ENCODE measurements at regions not wholly inside any gene's neighbourhood (a gene's known extent, or its start where the extent isn't known, plus 50 kb on each side); places are given as distances from the start of the nearest gene placed in this dataset.

DNA sequence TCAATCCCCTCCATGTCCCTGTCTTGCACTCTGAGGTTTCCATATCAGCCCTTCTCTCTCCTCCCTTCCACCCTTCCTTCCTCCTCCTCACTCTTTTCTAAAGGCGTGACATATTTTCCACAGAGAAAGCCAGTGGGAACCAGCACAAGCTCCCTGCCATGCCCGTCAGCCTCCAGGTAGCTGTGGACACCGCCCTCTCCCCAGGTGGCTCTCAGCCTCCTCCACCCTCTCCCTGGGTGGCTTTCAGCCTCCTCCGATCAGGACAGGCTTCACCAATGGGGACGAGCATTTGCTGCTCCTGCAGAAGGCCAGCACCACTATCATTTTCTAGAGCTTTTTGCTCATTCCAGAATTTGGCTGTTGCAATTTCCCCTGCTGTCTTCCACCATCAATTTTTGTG, 236.6 kb downstream of the GADD45G start:
- no peaks in the 10 kb centered on the region for H3K27me3 ChIP-seq (ENCODE audit: control insufficient read depth in 2 of 2, insufficient read depth in 2 of 2, low read length in 2 of 2)
- peaks cover 9 to 21% of the 10 kb centered on the region in 2 donors for H3K4me1 ChIP-seq (ENCODE audit: control insufficient read depth in 2 of 2, insufficient read depth in 2 of 2, low read length in 2 of 2)
- H3K27ac ChIP-seq (ENCODE audit: low read depth in 2 of 2, low read length in 2 of 2), result no peak overlapping the region
- no peak overlapping the region for H3K9ac ChIP-seq (ENCODE audit: low read depth in 1 of 2, low read length in 2 of 2)
- H3K4me3 ChIP-seq (ENCODE audit: low read length in 2 of 2), result no peak overlapping the region
- no peaks in the 10 kb centered on the region for H3K36me3 ChIP-seq (ENCODE audit: control insufficient read depth in 2 of 2, insufficient read depth in 2 of 2, low read length in 2 of 2)
- no peaks in the 10 kb centered on the region for H3K9me3 ChIP-seq (ENCODE audit: control insufficient read depth in 2 of 2, low read length in 2 of 2)

DNA sequence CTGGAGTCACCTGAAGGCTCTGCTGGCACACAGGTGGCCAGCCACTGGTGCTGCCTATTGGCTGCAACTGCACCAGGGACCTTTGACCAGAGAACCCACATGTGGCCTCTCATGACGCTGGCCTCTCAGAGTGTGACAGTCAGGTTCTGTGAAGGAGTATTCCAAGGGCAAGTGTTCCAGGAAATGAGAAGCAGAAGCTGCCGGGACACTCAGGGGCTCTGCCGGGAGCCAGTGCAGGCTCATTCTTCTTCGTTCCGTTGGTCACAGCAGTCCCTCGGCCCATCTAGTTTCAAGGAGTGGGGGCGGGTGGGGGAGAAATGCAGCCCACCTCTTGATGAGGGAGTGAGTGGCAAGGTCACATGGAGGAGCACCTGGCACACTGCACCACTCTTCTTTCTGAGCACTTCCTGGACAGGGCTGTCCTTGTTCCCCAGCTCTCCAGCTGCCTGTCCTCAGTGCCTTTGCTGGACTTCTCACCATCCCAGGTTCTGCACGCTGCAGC, 237.5 kb downstream of the GADD45G start:
- Histone ChIP-seq H3K9ac (ENCODE audit: low read depth in 1 of 2, low read length in 2 of 2) (no peak overlapping the region), H3K36me3 (ENCODE audit: control insufficient read depth in 2 of 2, insufficient read depth in 2 of 2, low read length in 2 of 2) (no peaks in the 10 kb centered on the region), H3K27ac (ENCODE audit: low read depth in 2 of 2, low read length in 2 of 2) (peak overlapping the region; percentile 24 to 34), H3K4me1 (ENCODE audit: control insufficient read depth in 2 of 2, insufficient read depth in 2 of 2, low read length in 2 of 2) (peaks cover 9 to 21% of the 10 kb centered on the region in 2 donors), H3K4me3 (ENCODE audit: low read length in 2 of 2) (peak overlapping the region; percentile 16 to 25), H3K9me3 (ENCODE audit: control insufficient read depth in 2 of 2, low read length in 2 of 2) (no peaks in the 10 kb centered on the region), H3K27me3 (ENCODE audit: control insufficient read depth in 2 of 2, insufficient read depth in 2 of 2, low read length in 2 of 2) (no peaks in the 10 kb centered on the region)

- Histone ChIP-seq H3K4me1 (ENCODE audit: control insufficient read depth in 2 of 2, insufficient read depth in 2 of 2, low read length in 2 of 2) (peaks cover 9 to 21% of the 10 kb centered on the region in 2 donors), H3K36me3 (ENCODE audit: control insufficient read depth in 2 of 2, insufficient read depth in 2 of 2, low read length in 2 of 2) (no peaks in the 10 kb centered on the region), H3K27ac (ENCODE audit: low read depth in 2 of 2, low read length in 2 of 2) (no peak overlapping the region), H3K9ac (ENCODE audit: low read depth in 1 of 2, low read length in 2 of 2) (no peak overlapping the region), H3K27me3 (ENCODE audit: control insufficient read depth in 2 of 2, insufficient read depth in 2 of 2, low read length in 2 of 2) (no peaks in the 10 kb centered on the region), H3K4me3 (ENCODE audit: low read length in 2 of 2) (no peak overlapping the region), H3K9me3 (ENCODE audit: control insufficient read depth in 2 of 2, low read length in 2 of 2) (no peaks in the 10 kb centered on the region)
These were observed 238.3 kb downstream of the GADD45G start for GRCh38 chr9:89843074-89843473.

GRCh38 chr9:89843591-89843990, 238.8 kb downstream of the GADD45G start:
- H3K4me1 ChIP-seq (ENCODE audit: control insufficient read depth in 2 of 2, insufficient read depth in 2 of 2, low read length in 2 of 2), result peaks cover 9 to 21% of the 10 kb centered on the region in 2 donors
- H3K36me3 ChIP-seq (ENCODE audit: control insufficient read depth in 2 of 2, insufficient read depth in 2 of 2, low read length in 2 of 2), result no peaks in the 10 kb centered on the region
- no peak overlapping the region for H3K4me3 ChIP-seq (ENCODE audit: low read length in 2 of 2)
- H3K9me3 ChIP-seq (ENCODE audit: control insufficient read depth in 2 of 2, low read length in 2 of 2), result no peaks in the 10 kb centered on the region
- no peak overlapping the region for H3K9ac ChIP-seq (ENCODE audit: low read depth in 1 of 2, low read length in 2 of 2)
- no peaks in the 10 kb centered on the region for H3K27me3 ChIP-seq (ENCODE audit: control insufficient read depth in 2 of 2, insufficient read depth in 2 of 2, low read length in 2 of 2)
- H3K27ac ChIP-seq (ENCODE audit: low read depth in 2 of 2, low read length in 2 of 2), result no peak overlapping the region

GRCh38 chr9:89844075-89844474, 239.3 kb downstream of the GADD45G start:
- Histone ChIP-seq H3K4me1 (ENCODE audit: control insufficient read depth in 2 of 2, insufficient read depth in 2 of 2, low read length in 2 of 2) (peaks cover 8 to 19% of the 10 kb centered on the region in 2 donors), H3K4me3 (ENCODE audit: low read length in 2 of 2) (no peak overlapping the region), H3K9ac (ENCODE audit: low read depth in 1 of 2, low read length in 2 of 2) (no peak overlapping the region), H3K9me3 (ENCODE audit: control insufficient read depth in 2 of 2, low read length in 2 of 2) (no peaks in the 10 kb centered on the region), H3K27ac (ENCODE audit: low read depth in 2 of 2, low read length in 2 of 2) (peak overlapping the region in 1 of 2 donors; percentile 43), H3K36me3 (ENCODE audit: control insufficient read depth in 2 of 2, insufficient read depth in 2 of 2, low read length in 2 of 2) (no peaks in the 10 kb centered on the region), H3K27me3 (ENCODE audit: control insufficient read depth in 2 of 2, insufficient read depth in 2 of 2, low read length in 2 of 2) (no peaks in the 10 kb centered on the region)

DNA sequence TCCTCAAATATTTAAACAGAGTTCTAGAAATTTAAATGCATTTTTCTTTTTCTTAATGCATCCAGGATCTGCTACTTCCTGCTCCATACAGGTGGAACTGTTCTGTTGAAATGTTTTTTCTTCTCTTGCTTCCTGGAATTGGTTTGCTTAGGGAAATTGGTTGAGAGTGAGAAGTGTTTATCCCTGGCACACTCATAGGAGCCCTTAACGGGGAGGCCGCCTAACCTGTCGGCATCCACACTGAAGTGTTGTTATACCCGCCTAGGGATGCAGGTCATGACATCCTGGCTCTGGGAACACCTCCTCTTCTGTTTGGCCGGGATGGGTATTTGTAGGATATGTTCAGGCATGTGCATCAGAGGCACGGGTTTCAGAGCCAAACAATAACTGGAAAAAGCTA, 239.7 kb downstream of the GADD45G start:
- H3K9me3 ChIP-seq (ENCODE audit: control insufficient read depth in 2 of 2, low read length in 2 of 2), result no peaks in the 10 kb centered on the region
- H3K9ac ChIP-seq (ENCODE audit: low read depth in 1 of 2, low read length in 2 of 2), result no peak overlapping the region
- no peaks in the 10 kb centered on the region for H3K36me3 ChIP-seq (ENCODE audit: control insufficient read depth in 2 of 2, insufficient read depth in 2 of 2, low read length in 2 of 2)
- H3K4me1 ChIP-seq (ENCODE audit: control insufficient read depth in 2 of 2, insufficient read depth in 2 of 2, low read length in 2 of 2), result peaks cover 5 to 18% of the 10 kb centered on the region in 2 donors
- no peak overlapping the region for H3K4me3 ChIP-seq (ENCODE audit: low read length in 2 of 2)
- no peaks in the 10 kb centered on the region for H3K27me3 ChIP-seq (ENCODE audit: control insufficient read depth in 2 of 2, insufficient read depth in 2 of 2, low read length in 2 of 2)
- H3K27ac ChIP-seq (ENCODE audit: low read depth in 2 of 2, low read length in 2 of 2), result peak overlapping the region in 1 of 2 donors; percentile 43

- Histone ChIP-seq H3K9ac (ENCODE audit: low read depth in 1 of 2, low read length in 2 of 2) (no peak overlapping the region), H3K9me3 (ENCODE audit: control insufficient read depth in 2 of 2, low read length in 2 of 2) (no peaks in the 10 kb centered on the region), H3K36me3 (ENCODE audit: control insufficient read depth in 2 of 2, insufficient read depth in 2 of 2, low read length in 2 of 2) (no peaks in the 10 kb centered on the region), H3K4me3 (ENCODE audit: low read length in 2 of 2) (no peak overlapping the region), H3K4me1 (ENCODE audit: control insufficient read depth in 2 of 2, insufficient read depth in 2 of 2, low read length in 2 of 2) (peaks cover 5 to 13% of the 10 kb centered on the region in 2 donors), H3K27ac (ENCODE audit: low read depth in 2 of 2, low read length in 2 of 2) (no peak overlapping the region), H3K27me3 (ENCODE audit: control insufficient read depth in 2 of 2, insufficient read depth in 2 of 2, low read length in 2 of 2) (no peaks in the 10 kb centered on the region)
These were observed 240.5 kb downstream of the GADD45G start for GRCh38 chr9:89845321-89845720.

- no peak overlapping the region for H3K27ac ChIP-seq (ENCODE audit: low read depth in 2 of 2, low read length in 2 of 2)
- no peaks in the 10 kb centered on the region for H3K36me3 ChIP-seq (ENCODE audit: control insufficient read depth in 2 of 2, insufficient read depth in 2 of 2, low read length in 2 of 2)
- H3K4me1 ChIP-seq (ENCODE audit: control insufficient read depth in 2 of 2, insufficient read depth in 2 of 2, low read length in 2 of 2), result peaks cover 5 to 13% of the 10 kb centered on the region in 2 donors
- no peaks in the 10 kb centered on the region for H3K9me3 ChIP-seq (ENCODE audit: control insufficient read depth in 2 of 2, low read length in 2 of 2)
- H3K4me3 ChIP-seq (ENCODE audit: low read length in 2 of 2), result no peak overlapping the region
- no peak overlapping the region for H3K9ac ChIP-seq (ENCODE audit: low read depth in 1 of 2, low read length in 2 of 2)
- H3K27me3 ChIP-seq (ENCODE audit: control insufficient read depth in 2 of 2, insufficient read depth in 2 of 2, low read length in 2 of 2), result no peaks in the 10 kb centered on the region
These were observed 241.1 kb downstream of the GADD45G start for GRCh38 chr9:89845862-89846261.

DNA sequence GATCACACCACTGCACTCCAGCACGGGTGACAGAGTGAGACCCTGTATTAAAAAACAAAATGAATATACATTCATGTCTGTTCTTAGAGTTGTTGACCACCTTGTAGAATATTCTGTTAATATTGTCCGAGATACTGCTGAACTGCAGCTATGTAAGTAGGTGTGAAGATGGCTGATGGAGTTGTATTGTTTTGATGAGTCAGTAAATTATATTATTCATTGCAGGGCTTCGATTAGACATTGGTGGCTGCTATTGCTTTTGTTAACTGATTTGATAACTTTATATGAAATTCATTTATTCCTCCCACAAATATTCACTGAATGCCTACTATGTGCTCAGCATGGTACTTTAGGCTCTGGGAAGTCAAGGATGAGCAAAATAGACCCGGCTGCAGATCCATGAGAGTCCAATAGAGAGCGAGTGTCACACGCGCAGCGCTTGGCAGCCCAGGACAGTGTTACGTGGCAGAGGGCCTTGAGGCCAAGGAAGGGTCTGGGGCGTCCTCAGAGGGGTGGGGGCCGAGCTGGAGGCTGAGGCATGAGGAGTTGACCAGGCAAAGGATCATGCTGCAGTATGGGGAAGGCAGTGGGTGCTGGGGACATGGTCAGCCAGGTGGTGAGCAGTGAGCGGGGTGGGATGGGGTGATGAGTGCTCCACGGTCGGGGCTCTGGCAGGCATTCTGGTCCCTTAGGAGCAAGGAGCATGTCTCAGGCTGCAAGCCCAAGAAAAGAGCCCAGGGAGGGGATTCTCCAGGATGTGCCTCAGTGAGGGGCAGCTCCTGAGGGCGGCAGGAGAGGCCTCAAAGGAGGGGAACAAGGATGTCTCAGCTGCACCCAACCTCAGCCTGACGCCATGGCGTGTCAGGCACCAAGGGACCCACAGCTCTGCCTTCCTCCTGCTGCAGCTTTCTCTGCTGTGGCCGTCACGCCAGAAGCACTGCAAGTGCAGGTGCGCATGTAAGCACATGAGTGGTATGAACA, 243.5 kb downstream of the GADD45G start:
- Histone ChIP-seq H3K27me3 (ENCODE audit: control insufficient read depth in 2 of 2, insufficient read depth in 2 of 2, low read length in 2 of 2) (no peaks in the 10 kb centered on the region), H3K9ac (ENCODE audit: low read depth in 1 of 2, low read length in 2 of 2) (no peak overlapping the region), H3K4me3 (ENCODE audit: low read length in 2 of 2) (no peak overlapping the region), H3K9me3 (ENCODE audit: control insufficient read depth in 2 of 2, low read length in 2 of 2) (no peaks in the 10 kb centered on the region), H3K36me3 (ENCODE audit: control insufficient read depth in 2 of 2, insufficient read depth in 2 of 2, low read length in 2 of 2) (no peaks in the 10 kb centered on the region), H3K4me1 (ENCODE audit: control insufficient read depth in 2 of 2, insufficient read depth in 2 of 2, low read length in 2 of 2) (peaks cover 0 to 9% of the 10 kb centered on the region in 2 donors), H3K27ac (ENCODE audit: low read depth in 2 of 2, low read length in 2 of 2) (no peak overlapping the region)

DNA sequence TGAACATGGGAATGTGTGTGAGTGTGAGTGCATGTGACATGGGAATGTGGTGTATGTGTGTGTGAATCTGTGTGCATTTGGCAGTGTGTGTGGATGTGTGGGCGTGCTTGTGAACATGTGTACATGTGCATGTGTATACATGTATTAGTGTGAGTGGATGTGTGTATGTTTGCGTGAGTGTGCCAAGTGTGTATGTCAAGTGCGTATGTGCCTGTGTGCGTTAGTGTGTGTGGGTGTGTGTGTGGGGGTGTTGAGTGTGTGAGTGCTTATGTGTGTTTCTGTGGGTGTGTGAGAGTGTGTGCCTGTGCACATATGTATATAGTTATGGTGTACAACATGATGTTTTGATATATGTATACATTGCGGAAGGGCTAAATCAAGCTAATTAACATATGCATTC, 244.3 kb downstream of the GADD45G start:
- H3K4me3 ChIP-seq (ENCODE audit: low read length in 2 of 2), result no peak overlapping the region

More for the DNA sequence above, 244.3 kb downstream of the GADD45G start:
- Histone ChIP-seq H3K4me1 (ENCODE audit: control insufficient read depth in 2 of 2, insufficient read depth in 2 of 2, low read length in 2 of 2) (peaks cover 0 to 3% of the 10 kb centered on the region in 2 donors), H3K9ac (ENCODE audit: low read depth in 1 of 2, low read length in 2 of 2) (no peak overlapping the region), H3K36me3 (ENCODE audit: control insufficient read depth in 2 of 2, insufficient read depth in 2 of 2, low read length in 2 of 2) (no peaks in the 10 kb centered on the region), H3K27me3 (ENCODE audit: control insufficient read depth in 2 of 2, insufficient read depth in 2 of 2, low read length in 2 of 2) (no peaks in the 10 kb centered on the region), H3K27ac (ENCODE audit: low read depth in 2 of 2, low read length in 2 of 2) (no peak overlapping the region), H3K9me3 (ENCODE audit: control insufficient read depth in 2 of 2, low read length in 2 of 2) (no peaks in the 10 kb centered on the region)

All from mucosa of rectum (tissue), 2 donors.